H1 (cell line): ENCODE measurements at regions not wholly inside any gene's neighbourhood (a gene's known extent, or its start where the extent isn't known, plus 50 kb on each side); places are given as distances from the start of the nearest gene placed in this dataset.

Experiments
- CTCF ChIP-seq, 3 experiments: IDR thresholded peaks; 1 replicate in 2 of 3; 2 replicates in 1 of 3; pipeline versions ENCODE4 v1.5.1 to v1.6.1; 2011; ENCODE audit warnings: low read length in 3 of 3, mild to moderate bottlenecking in 3 of 3, inconsistent platforms in 2 of 3, low read depth in 1 of 3, moderate library complexity in 1 of 3; ENCODE audit not compliant: insufficient read depth in 1 of 3; ENCODE audit errors: control extremely low read depth in 1 of 3
- EZH2 ChIP-seq: fragments of 200-600 bp; sonication (generic); IDR thresholded peaks from 2 replicates; pipeline ENCODE4 v1.7.1; 2012; ENCODE audit warnings: low read depth, mild to moderate bottlenecking, moderate library complexity, low read length, inconsistent platforms; ENCODE audit not compliant: severe bottlenecking
- POLR2AphosphoS5 ChIP-seq: IDR thresholded peaks from 2 replicates; pipeline ENCODE4 v1.6.1; 2011; ENCODE audit warnings: low read depth, low read length
- SIN3A ChIP-seq, 2 experiments: IDR thresholded peaks in 1 of 2; conservative IDR thresholded peaks in 1 of 2; 2 replicates each; pipeline ENCODE4 v1.6.1; 2011 to 2012; ENCODE audit warnings: low read length in 2 of 2, improper control_type of control experiment in 1 of 2, low read depth in 1 of 2, mild to moderate bottlenecking in 1 of 2
- ZNF274 ChIP-seq: IDR thresholded peaks from 2 replicates; pipeline ENCODE4 v1.7.0; 2012; ENCODE audit warnings: low read length, borderline replicate concordance; ENCODE audit errors: extremely low read depth

DNA sequence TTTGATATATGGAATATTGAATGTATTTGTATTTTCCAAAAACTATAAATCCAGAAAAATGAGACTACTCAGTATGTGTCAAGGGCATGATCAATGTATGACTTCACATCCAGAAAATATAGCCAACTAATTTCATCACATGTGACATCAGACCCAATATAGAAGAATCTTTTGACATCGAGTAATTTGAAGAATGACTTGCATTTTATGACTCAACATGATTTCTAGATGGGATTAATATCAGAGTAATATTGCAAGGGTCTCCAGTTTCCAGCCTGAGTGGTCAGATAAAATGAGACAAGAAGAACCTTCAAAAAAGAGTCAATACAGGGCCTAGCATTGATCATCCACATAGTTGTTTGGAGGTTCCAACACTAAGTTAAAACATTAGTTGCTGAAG, 467.5 kb upstream of the PAPPA start:
- TF ChIP-seq CTCF (IDR thresholded peaks at IDR 0.05; ENCODE audit: control extremely low read depth in 1 of 3, insufficient read depth in 1 of 3, low read depth in 1 of 3, low read length in 3 of 3) (no peak), POLR2AphosphoS5 (no peak), ZNF274 (no peak), SIN3A (conservative IDR thresholded peaks at IDR 0.05 in 1 of 2, IDR thresholded peaks at IDR 0.05 in 1 of 2; ENCODE audit: low read depth in 1 of 2, low read length in 2 of 2) (no peak), EZH2 (no peak)
